ENCODE measurements at regions not wholly inside any gene's neighbourhood (a gene's known extent, or its start where the extent isn't known, plus 50 kb on each side); places are given as distances from the start of the nearest gene placed in this dataset.
"Not testable (repeated sequence)": the region's sequence is repeated elsewhere in the genome, so short reads cannot be mapped to it uniquely, and the experiment has no call there.

DNA sequence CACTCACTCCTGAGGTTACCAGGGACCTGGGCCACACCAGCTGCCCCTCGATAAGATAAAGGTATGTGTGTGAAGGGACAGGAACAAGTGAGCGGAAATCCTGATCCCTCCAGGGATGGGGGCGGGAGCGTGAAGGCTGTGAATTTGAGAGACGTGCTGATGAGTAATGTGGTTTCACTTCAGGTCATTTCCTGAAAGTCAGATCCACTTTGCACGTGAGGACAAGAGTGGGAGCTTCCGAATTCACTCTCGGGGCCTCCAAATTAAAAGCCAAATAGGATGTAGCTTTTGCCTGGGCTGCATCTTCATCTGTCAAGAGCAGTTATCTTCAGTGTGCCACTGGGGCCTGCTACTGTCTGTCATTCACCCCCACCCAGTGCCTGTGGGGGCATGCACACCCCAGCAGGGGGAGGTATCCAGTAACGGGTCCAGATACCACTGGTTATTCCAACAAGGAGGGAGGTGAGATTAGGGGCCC is 87.4 kb upstream of the LHX1 start (continued):
- TF ChIP-seq, protein P1, sequence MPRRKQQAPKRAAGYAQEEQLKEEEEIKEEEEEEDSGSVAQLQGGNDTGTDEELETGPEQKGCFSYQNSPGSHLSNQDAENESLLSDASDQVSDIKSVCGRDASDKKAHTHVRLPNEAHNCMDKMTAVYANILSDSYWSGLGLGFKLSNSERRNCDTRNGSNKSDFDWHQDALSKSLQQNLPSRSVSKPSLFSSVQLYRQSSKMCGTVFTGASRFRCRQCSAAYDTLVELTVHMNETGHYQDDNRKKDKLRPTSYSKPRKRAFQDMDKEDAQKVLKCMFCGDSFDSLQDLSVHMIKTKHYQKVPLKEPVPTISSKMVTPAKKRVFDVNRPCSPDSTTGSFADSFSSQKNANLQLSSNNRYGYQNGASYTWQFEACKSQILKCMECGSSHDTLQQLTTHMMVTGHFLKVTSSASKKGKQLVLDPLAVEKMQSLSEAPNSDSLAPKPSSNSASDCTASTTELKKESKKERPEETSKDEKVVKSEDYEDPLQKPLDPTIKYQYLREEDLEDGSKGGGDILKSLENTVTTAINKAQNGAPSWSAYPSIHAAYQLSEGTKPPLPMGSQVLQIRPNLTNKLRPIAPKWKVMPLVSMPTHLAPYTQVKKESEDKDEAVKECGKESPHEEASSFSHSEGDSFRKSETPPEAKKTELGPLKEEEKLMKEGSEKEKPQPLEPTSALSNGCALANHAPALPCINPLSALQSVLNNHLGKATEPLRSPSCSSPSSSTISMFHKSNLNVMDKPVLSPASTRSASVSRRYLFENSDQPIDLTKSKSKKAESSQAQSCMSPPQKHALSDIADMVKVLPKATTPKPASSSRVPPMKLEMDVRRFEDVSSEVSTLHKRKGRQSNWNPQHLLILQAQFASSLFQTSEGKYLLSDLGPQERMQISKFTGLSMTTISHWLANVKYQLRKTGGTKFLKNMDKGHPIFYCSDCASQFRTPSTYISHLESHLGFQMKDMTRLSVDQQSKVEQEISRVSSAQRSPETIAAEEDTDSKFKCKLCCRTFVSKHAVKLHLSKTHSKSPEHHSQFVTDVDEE (CRISPR knock-in tag; IDR thresholded peaks at IDR 0.05), result no peak

DNA sequence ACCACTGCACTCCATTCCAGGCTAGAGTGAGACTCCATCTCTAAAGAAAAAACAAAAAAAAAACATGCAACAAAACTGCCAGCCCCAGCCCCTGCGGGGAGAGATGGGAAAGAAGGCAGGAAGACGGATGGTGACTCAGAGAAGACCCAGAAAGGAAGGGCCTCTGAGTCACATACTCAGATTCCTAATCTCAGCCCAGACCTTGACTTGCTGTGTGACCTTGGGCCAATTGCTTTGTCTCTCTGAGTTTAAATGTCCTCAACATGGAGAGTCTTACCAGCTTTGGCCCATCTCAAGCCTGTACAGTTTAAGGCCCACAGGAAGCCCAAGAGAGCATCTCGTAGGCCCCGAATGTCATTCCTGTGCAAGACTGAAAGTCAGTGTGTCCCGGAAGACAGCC is 86.5 kb upstream of the LHX1 start:
- ATAC-seq, result peak; percentile 79
- TF ChIP-seq, protein P1 (CRISPR knock-in tag; IDR thresholded peaks at IDR 0.05), result no peak
- TF ChIP-seq, protein P2, sequence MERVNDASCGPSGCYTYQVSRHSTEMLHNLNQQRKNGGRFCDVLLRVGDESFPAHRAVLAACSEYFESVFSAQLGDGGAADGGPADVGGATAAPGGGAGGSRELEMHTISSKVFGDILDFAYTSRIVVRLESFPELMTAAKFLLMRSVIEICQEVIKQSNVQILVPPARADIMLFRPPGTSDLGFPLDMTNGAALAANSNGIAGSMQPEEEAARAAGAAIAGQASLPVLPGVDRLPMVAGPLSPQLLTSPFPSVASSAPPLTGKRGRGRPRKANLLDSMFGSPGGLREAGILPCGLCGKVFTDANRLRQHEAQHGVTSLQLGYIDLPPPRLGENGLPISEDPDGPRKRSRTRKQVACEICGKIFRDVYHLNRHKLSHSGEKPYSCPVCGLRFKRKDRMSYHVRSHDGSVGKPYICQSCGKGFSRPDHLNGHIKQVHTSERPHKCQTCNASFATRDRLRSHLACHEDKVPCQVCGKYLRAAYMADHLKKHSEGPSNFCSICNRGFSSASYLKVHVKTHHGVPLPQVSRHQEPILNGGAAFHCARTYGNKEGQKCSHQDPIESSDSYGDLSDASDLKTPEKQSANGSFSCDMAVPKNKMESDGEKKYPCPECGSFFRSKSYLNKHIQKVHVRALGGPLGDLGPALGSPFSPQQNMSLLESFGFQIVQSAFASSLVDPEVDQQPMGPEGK (CRISPR knock-in tag; IDR thresholded peaks at IDR 0.05; ENCODE audit: borderline replicate concordance), result no peak
- TF ChIP-seq ZC3H10 (CRISPR knock-in tag; IDR thresholded peaks at IDR 0.05) (no peak), RARB (CRISPR knock-in tag; IDR thresholded peaks at IDR 0.05) (no peak), TCF4 (CRISPR knock-in tag; IDR thresholded peaks at IDR 0.05; ENCODE audit: borderline replicate concordance) (no peak), ZNF565 (CRISPR knock-in tag; conservative IDR thresholded peaks at IDR 0.05; ENCODE audit: low read depth) (no peak), ZNF8 (CRISPR knock-in tag; IDR thresholded peaks at IDR 0.05) (no peak)

DNA sequence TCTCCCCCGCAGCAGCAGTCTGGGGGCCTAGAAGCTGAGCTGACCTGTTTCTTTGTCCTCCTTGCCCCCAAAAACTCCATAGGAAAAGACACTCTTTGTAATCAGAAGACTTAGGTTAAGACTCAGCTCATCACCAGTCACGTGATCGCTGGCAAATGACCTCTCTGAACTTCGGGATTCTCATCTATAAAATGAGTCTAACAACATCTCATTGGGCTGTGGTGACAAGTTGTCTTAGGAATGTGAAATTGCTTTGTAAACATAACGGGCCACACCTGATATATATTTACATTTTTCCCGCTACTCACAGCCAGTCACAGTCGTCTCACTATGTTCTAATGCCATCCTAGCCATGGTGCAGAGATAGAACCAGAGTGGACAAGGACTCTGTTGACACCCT is 86.0 kb upstream of the LHX1 start:
- ATAC-seq, result no peak
- no peak for TF ChIP-seq GLIS3 (CRISPR knock-in tag; IDR thresholded peaks at IDR 0.05)
- TF ChIP-seq SNAI2 (CRISPR knock-in tag; IDR thresholded peaks at IDR 0.05), result no peak
- no peak for TF ChIP-seq PPARA (CRISPR knock-in tag; IDR thresholded peaks at IDR 0.05; ENCODE audit: borderline replicate concordance)
- no peak for TF ChIP-seq ZNF70 (CRISPR knock-in tag; IDR thresholded peaks at IDR 0.05)

DNA sequence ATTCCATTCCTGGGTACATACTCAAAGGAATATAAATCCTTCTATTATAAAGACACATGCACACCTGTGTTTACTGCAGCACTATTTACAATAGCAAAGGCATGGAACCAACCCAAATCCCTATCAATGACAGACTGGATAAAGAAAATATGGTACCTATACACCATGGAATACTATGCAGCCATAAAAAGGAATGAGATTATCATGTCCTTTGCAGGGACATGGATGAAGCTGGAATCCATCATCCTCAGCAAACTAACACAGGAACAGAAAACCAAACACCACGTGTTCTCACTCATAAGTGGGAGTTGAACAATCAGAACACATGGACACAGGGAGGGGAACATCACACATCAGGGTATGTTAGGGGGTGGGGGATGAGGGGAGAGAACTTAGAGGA is 84.8 kb upstream of the LHX1 start:
- not testable (repeated sequence) for ATAC-seq

DNA sequence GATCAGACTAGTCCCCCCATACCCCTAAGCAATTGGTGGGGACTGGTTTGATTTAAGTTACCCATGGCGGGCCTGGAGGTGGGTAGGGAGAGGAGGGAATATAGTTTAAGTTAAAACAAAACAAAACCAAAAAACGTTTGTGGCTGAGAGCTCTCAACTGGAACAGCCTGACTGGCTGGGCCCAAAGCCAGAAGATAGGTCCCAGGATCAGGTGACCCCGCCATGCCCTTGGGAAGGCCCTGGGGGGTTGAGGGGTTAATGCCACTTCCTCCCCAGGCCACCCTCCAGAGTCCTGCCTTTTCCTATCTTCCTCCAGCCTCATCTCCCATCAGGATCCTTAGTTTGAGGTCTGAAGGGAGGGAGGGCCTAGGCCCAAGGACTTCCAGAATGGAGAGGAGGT is 82.3 kb upstream of the LHX1 start:
- no peak for ATAC-seq
- TF ChIP-seq ESRRG (CRISPR knock-in tag; IDR thresholded peaks at IDR 0.05) (no peak), ARNTL (CRISPR knock-in tag; IDR thresholded peaks at IDR 0.05; ENCODE audit: borderline replicate concordance, low read depth) (no peak), ZFP30 (CRISPR knock-in tag; IDR thresholded peaks at IDR 0.05) (no peak), ZFP3 (CRISPR knock-in tag; IDR thresholded peaks at IDR 0.05) (no peak), OSR1 (CRISPR knock-in tag; IDR thresholded peaks at IDR 0.05) (no peak), BACH2 (CRISPR knock-in tag; IDR thresholded peaks at IDR 0.05; ENCODE audit: borderline replicate concordance) (no peak), TOX (CRISPR knock-in tag; IDR thresholded peaks at IDR 0.05; ENCODE audit: borderline replicate concordance) (no peak)
- TF ChIP-seq, protein P3, sequence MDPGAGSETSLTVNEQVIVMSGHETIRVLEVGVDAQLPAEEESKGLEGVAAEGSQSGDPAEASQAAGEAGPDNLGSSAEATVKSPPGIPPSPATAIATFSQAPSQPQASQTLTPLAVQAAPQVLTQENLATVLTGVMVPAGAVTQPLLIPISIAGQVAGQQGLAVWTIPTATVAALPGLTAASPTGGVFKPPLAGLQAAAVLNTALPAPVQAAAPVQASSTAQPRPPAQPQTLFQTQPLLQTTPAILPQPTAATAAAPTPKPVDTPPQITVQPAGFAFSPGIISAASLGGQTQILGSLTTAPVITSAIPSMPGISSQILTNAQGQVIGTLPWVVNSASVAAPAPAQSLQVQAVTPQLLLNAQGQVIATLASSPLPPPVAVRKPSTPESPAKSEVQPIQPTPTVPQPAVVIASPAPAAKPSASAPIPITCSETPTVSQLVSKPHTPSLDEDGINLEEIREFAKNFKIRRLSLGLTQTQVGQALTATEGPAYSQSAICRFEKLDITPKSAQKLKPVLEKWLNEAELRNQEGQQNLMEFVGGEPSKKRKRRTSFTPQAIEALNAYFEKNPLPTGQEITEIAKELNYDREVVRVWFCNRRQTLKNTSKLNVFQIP (CRISPR knock-in tag; IDR thresholded peaks at IDR 0.05; ENCODE audit: borderline replicate concordance, low read depth), result no peak
- TF ChIP-seq, protein P1 (CRISPR knock-in tag; IDR thresholded peaks at IDR 0.05), result no peak
- TF ChIP-seq, protein P2 (CRISPR knock-in tag; IDR thresholded peaks at IDR 0.05; ENCODE audit: borderline replicate concordance), result no peak
- TF ChIP-seq, protein P4, sequence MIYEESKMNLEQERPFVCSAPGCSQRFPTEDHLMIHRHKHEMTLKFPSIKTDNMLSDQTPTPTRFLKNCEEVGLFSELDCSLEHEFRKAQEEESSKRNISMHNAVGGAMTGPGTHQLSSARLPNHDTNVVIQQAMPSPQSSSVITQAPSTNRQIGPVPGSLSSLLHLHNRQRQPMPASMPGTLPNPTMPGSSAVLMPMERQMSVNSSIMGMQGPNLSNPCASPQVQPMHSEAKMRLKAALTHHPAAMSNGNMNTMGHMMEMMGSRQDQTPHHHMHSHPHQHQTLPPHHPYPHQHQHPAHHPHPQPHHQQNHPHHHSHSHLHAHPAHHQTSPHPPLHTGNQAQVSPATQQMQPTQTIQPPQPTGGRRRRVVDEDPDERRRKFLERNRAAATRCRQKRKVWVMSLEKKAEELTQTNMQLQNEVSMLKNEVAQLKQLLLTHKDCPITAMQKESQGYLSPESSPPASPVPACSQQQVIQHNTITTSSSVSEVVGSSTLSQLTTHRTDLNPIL (CRISPR knock-in tag; IDR thresholded peaks at IDR 0.05; ENCODE audit: low read depth), result no peak
